AG09309 (cell line): ENCODE measurements at regions not wholly inside any gene's neighbourhood (a gene's known extent, or its start where the extent isn't known, plus 50 kb on each side); places are given as distances from the start of the nearest gene placed in this dataset.

ENCODE experiments used
- DNase-seq: peaks from one replicate; pipeline ENCODE4 v3.0.0-alpha.2; 2010; ENCODE audit warnings: low read depth
- H3K4me3 ChIP-seq: 2 replicates; pipeline ENCODE4 v1.5.1; 2011; ENCODE audit warnings: mild to moderate bottlenecking, low read depth, low read length, moderate library complexity; ENCODE audit not compliant: control insufficient read depth
- TF ChIP-seq, protein P1 (sequence below): IDR thresholded peaks from 2 replicates; pipeline ENCODE4 v1.5.1; 2011; ENCODE audit warnings: mild to moderate bottlenecking, low read depth, low read length, inconsistent platforms; ENCODE audit not compliant: insufficient read depth, control insufficient read depth; ENCODE audit errors: missing control alignments

GRCh38 chr13:84032116-84032515, 149.8 kb upstream of the SLITRK1 start:
- H3K4me3 ChIP-seq, result no peak overlapping the region
- TF ChIP-seq, protein P1, sequence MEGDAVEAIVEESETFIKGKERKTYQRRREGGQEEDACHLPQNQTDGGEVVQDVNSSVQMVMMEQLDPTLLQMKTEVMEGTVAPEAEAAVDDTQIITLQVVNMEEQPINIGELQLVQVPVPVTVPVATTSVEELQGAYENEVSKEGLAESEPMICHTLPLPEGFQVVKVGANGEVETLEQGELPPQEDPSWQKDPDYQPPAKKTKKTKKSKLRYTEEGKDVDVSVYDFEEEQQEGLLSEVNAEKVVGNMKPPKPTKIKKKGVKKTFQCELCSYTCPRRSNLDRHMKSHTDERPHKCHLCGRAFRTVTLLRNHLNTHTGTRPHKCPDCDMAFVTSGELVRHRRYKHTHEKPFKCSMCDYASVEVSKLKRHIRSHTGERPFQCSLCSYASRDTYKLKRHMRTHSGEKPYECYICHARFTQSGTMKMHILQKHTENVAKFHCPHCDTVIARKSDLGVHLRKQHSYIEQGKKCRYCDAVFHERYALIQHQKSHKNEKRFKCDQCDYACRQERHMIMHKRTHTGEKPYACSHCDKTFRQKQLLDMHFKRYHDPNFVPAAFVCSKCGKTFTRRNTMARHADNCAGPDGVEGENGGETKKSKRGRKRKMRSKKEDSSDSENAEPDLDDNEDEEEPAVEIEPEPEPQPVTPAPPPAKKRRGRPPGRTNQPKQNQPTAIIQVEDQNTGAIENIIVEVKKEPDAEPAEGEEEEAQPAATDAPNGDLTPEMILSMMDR, result no peak
- no peak for DNase-seq

DNA sequence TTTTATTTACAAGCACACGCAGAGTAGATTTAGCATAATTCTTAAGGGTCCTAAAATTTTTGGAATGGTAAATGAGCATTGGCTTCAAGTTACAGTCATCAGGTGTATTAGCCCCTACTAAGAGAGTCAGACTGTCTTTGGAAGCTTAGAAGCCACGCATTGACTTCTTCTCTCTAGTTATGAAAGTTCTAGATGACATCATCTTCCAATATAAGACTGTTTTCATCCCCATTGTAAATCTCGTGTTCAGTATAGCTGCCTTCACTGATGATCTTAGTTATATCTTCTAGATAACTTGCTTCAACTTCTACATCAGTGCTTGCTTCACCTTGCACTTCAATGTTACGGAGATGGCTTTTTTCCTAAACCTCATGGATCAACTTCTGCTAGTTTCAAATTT, 148.8 kb upstream of the SLITRK1 start:
- no peak for DNase-seq
- no peak overlapping the region for H3K4me3 ChIP-seq
- TF ChIP-seq, protein P1, result no peak

- no peak overlapping the region for H3K4me3 ChIP-seq
- no peak for DNase-seq
- TF ChIP-seq, protein P1, result no peak
Measured at GRCh38 chr13:84029396-84029795, 147.1 kb upstream of the SLITRK1 start.

- TF ChIP-seq, protein P1, result no peak
- H3K4me3 ChIP-seq, result no peak overlapping the region
- DNase-seq, result no peak
Measured at GRCh38 chr13:84025824-84026223, 143.6 kb upstream of the SLITRK1 start.

GRCh38 chr13:83996415-83996814, 114.1 kb upstream of the SLITRK1 start:
- H3K4me3 ChIP-seq, result no peak overlapping the region
- TF ChIP-seq, protein P1, result no peak
- DNase-seq, result no peak

DNA sequence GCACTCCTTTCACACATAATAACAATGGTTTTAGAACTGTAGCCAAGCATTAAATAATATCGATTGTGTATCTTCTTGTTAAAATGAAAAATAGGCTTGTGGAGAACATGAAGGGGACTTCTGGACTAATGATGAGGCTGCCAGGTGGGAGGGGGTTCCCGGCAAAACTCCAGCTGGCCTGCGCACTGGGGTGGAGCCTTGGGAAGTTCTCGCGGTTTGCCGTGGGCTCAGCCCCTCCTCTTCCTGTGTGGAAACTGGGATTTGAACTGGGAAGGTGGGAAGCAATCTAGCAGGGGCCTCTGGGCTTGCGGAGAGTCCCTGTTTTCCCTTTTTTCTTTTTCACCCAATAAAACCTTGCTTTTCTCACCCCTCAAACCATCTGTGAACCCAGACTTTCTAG, 113.7 kb upstream of the SLITRK1 start:
- DNase-seq, result no peak
- H3K4me3 ChIP-seq, result no peak overlapping the region
- TF ChIP-seq, protein P1, result no peak
